Astrocyte of the cerebellum (primary cell): ENCODE measurements at regions not wholly inside any gene's neighbourhood (a gene's known extent, or its start where the extent isn't known, plus 50 kb on each side); places are given as distances from the start of the nearest gene placed in this dataset.

ENCODE experiments used
- DNase-seq: peaks from one replicate; pipeline ENCODE4 v3.0.0-alpha.2; 2011; ENCODE audit warnings: low read depth
- H3K4me3 ChIP-seq: 2 replicates; pipeline ENCODE4 v1.5.1; 2011; ENCODE audit warnings: mild to moderate bottlenecking, low read depth, low read length, moderate library complexity
- in situ Hi-C: cut with HindIII; loops from 2 replicates; pipeline ENCODE4 v1.10.0; 2017; ENCODE audit warnings: low sequenced_read_pairs
- TF ChIP-seq, protein P1 (sequence below): IDR thresholded peaks from 2 replicates; pipeline ENCODE4 v1.5.1; 2012; ENCODE audit warnings: low read length, low read depth, moderate library complexity, mild to moderate bottlenecking; ENCODE audit errors: missing control alignments

DNA sequence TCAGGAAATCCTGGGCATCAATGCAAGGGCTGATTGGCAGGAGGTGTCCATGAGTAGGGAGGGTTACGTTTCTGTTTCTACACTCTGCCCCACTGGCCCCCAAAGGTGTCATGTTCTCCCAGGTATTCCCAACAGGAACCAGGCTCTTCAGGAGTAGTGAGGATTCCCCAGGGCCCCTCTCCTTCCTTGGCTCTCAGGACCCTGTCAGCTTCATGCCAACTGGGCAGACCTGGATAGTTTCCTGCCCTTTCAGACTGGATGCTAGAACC is 480.6 kb upstream of the HS6ST1 start:
- no peak overlapping the region for H3K4me3 ChIP-seq
- TF ChIP-seq, protein P1, sequence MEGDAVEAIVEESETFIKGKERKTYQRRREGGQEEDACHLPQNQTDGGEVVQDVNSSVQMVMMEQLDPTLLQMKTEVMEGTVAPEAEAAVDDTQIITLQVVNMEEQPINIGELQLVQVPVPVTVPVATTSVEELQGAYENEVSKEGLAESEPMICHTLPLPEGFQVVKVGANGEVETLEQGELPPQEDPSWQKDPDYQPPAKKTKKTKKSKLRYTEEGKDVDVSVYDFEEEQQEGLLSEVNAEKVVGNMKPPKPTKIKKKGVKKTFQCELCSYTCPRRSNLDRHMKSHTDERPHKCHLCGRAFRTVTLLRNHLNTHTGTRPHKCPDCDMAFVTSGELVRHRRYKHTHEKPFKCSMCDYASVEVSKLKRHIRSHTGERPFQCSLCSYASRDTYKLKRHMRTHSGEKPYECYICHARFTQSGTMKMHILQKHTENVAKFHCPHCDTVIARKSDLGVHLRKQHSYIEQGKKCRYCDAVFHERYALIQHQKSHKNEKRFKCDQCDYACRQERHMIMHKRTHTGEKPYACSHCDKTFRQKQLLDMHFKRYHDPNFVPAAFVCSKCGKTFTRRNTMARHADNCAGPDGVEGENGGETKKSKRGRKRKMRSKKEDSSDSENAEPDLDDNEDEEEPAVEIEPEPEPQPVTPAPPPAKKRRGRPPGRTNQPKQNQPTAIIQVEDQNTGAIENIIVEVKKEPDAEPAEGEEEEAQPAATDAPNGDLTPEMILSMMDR: no peak
- no peak for DNase-seq
- in situ Hi-C loops: no loop called here

DNA sequence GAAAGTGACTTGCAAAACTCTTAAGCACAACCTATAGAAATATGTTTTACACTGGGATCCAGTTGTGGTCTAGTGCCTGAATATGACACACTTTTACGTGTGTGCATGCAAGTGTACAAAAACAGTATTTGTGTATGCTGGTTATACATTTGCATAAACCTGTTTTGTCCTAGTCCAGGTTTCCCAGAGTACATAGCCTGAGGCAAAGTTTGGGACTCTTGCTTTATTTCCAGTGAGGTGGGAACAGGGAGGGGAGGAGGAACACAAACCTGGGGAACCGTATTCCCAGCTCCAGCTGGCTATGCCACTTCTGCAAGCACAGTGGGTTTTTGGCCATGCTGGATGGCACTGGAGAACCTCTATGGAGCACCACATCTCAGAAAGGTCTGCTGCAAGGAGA is 481.1 kb upstream of the HS6ST1 start:
- no peak for DNase-seq
- in situ Hi-C loops: no loop called here
- H3K4me3 ChIP-seq: no peak overlapping the region
- TF ChIP-seq, protein P1: no peak

DNA sequence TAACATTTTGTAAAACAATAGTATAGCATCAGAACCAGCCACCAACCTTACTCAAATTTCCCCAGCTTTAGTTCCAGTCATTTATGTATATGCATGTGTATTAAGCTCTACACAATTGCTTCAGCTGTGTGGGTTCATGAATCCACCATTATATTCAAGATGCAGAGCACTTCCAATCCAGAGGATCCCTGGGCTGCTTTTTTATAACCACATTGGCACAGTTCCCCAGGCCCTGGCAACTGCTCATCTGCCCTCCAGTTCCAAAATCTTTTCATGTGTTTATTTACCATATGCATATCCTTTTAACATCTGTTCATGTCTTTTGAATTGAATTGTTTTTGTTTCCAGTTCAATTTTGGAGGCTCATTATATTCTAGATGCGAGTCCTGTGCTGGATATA is 482.9 kb upstream of the HS6ST1 start:
- no peak for DNase-seq
- in situ Hi-C loops: no loop called here

DNA sequence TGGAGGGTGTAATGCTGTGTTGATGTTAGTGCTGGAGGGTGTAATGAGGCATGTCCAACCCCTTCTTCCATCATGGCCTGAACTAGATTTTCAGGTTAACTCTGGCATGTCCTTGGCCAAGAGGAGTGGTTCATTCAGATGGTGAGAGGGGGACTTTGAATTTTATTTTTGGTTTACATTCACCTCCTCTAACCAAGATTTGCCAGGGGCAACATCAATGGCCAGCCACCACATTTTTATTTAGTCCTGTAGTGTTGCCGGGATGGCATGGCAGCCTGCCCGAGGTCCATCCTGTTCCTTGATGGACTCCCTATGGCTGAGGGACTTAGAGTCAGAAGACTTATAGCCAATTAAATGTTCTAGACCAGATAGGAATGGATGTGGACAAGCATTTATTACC is 484.6 kb upstream of the HS6ST1 start:
- in situ Hi-C loops: no loop called here
- no peak for DNase-seq
- TF ChIP-seq, protein P1: no peak
- H3K4me3 ChIP-seq: no peak overlapping the region

More for the DNA sequence above, 482.9 kb upstream of the HS6ST1 start:
- TF ChIP-seq, protein P1: no peak
- no peak overlapping the region for H3K4me3 ChIP-seq

DNA sequence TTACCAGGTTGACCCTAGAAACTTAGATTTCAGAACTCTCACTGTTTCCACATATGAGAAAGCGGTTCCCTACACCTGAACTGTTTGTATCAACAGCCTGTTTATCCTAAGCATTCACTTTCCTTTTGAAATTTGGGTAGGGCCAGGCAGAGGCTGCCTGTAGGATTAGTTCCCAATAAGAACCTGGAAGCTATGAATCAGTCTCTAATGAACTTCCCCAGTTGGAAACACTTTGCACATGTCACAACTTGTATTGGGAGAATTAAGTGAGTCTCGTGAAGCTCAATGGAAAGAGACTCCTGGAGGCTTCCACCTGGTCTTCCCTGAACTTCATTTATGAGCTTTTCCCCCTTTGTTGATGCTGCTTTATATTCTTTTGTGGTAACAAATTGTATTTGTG is 486.6 kb upstream of the HS6ST1 start:
- no peak overlapping the region for H3K4me3 ChIP-seq
- in situ Hi-C loops: no loop called here
- no peak for DNase-seq
- TF ChIP-seq, protein P1: no peak

DNA sequence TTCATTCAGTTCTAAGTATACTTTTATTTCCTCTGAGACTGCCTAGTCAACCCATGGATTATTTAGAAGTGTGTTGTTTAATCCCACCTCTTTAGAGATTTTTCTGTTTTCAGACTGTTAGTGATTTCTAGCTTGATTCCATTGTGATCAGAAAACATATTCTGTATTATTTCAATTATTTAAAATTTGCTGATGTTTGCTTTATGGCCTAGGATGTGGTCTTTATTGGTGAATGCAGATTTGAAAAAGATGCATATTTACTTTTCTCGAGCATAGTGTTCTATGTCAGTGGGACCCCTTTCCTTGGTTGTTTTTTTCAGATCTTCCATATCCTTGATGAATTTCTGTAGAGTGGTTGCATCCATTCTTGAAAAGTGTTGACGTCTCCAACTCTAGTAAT is 487.2 kb upstream of the HS6ST1 start:
- in situ Hi-C loops: no loop called here
- TF ChIP-seq, protein P1: no peak
- H3K4me3 ChIP-seq: no peak overlapping the region
- DNase-seq: no peak

DNA sequence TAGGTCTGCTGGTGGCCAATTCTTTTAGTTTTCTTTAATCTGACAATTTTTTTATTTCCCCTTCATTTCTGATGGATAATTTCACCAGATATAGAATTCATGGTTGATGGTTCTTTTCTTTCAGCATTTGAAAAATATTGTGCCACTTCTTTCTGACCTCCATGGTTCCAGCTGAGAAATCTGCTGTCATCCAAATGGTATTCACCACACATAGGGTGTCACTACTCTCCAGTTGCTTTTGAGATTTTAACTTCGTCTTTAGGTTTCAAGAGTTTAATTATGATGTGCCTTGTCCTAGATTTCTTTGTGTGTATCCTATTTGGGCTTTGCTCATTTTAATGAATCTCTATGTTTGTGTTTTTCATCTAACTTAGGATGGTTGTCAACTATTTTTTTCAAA is 488.6 kb upstream of the HS6ST1 start:
- no peak for DNase-seq
- no peak overlapping the region for H3K4me3 ChIP-seq
- TF ChIP-seq, protein P1: no peak
- in situ Hi-C loops: no loop called here
